Neural cell (in vitro differentiated cells): ENCODE measurements at regions not wholly inside any gene's neighbourhood (a gene's known extent, or its start where the extent isn't known, plus 50 kb on each side); places are given as distances from the start of the nearest gene placed in this dataset.

Experiments used
- H2AFZ ChIP-seq: fragments of 200-600, 300-800 bp; sonication (generic), shearing (Covaris generic); 2 replicates; pipeline ENCODE4 v1.6.0; 2014; ENCODE audit warnings: low read depth, mild to moderate bottlenecking, antibody characterized with exemption, low read length, moderate library complexity
- H3F3A ChIP-seq: fragments of 200-600 bp; shearing (Covaris generic); 2 replicates; pipeline ENCODE4 v1.6.1; 2016; ENCODE audit warnings: mild to moderate bottlenecking, moderate library complexity, mixed read lengths, antibody characterized with exemption, low read length; ENCODE audit not compliant: insufficient read depth, poor library complexity, severe bottlenecking
- H3K27ac ChIP-seq: fragments of 200-600, 300-800 bp; sonication (generic), shearing (Covaris generic); 2 replicates; pipeline ENCODE4 v1.5.1; 2014; ENCODE audit warnings: mild to moderate bottlenecking, low read length, moderate library complexity
- H3K27me3 ChIP-seq: fragments of 300-800, 200-600 bp; sonication (generic), shearing (Covaris generic); 2 replicates; pipeline ENCODE4 v1.6.0; 2014; ENCODE audit warnings: mild to moderate bottlenecking, low read depth, low read length, moderate library complexity; ENCODE audit not compliant: insufficient read depth
- H3K36me3 ChIP-seq: fragments of 300-800, 200-600 bp; sonication (generic), shearing (Covaris generic); 2 replicates; pipeline ENCODE4 v1.5.1; 2014; ENCODE audit warnings: mild to moderate bottlenecking, antibody characterized with exemption, low read length, moderate library complexity; ENCODE audit not compliant: insufficient read depth
- H3K4me2 ChIP-seq: fragments of 300-800, 200-600 bp; sonication (generic), shearing (Covaris generic); 2 replicates; pipeline ENCODE4 v1.6.0; 2014; ENCODE audit warnings: mild to moderate bottlenecking, low read length
- H3K4me3 ChIP-seq: fragments of 300-800, 200-600 bp; sonication (generic), shearing (Covaris generic); 2 replicates; pipeline ENCODE4 v1.5.1; 2014; ENCODE audit warnings: mild to moderate bottlenecking, low read length, moderate library complexity
- H3K79me2 ChIP-seq: fragments of 200-600 bp; shearing (Covaris generic); replicated peaks from 2 replicates; pipeline ENCODE4 v1.6.0; 2014; ENCODE audit warnings: mild to moderate bottlenecking, low read length, moderate library complexity; ENCODE audit not compliant: insufficient read depth
- H3K9ac ChIP-seq: fragments of 300-800, 200-600 bp; sonication (generic), shearing (Covaris generic); 2 replicates; pipeline ENCODE4 v1.6.1; 2016; ENCODE audit warnings: mild to moderate bottlenecking, low read length, mixed read lengths
- H3K9me2 ChIP-seq: fragments of 200-600 bp; shearing (Covaris generic); 2 replicates; pipeline ENCODE4 v1.6.1; 2016; ENCODE audit warnings: mild to moderate bottlenecking, low read length, mixed read lengths; ENCODE audit not compliant: insufficient read depth
- H3K9me3 ChIP-seq: fragments of 200-600, 300-800 bp; sonication (generic), shearing (Covaris generic); 2 replicates; pipeline ENCODE4 v1.6.1; 2016; ENCODE audit warnings: mild to moderate bottlenecking, mixed run types, low read length, moderate library complexity, mixed read lengths
- H4K20me1 ChIP-seq: fragments of 200-600 bp; shearing (Covaris generic); 2 replicates; pipeline ENCODE4 v1.6.1; 2016; ENCODE audit warnings: mild to moderate bottlenecking, mixed run types; ENCODE audit not compliant: insufficient read depth
- EP300 ChIP-seq: fragments of 450-650 bp; conservative IDR thresholded peaks from 2 replicates; pipeline ENCODE4 v1.6.1; 2014; ENCODE audit warnings: antibody characterized with exemption, mild to moderate bottlenecking, moderate library complexity; ENCODE audit not compliant: poor library complexity, severe bottlenecking
- EZH2 ChIP-seq: fragments of 200-600, 300-800 bp; shearing (Covaris generic), sonication (generic); IDR thresholded peaks from 2 replicates; pipeline ENCODE4 v1.6.1; 2014; ENCODE audit warnings: antibody characterized with exemption, low read length, borderline replicate concordance, mild to moderate bottlenecking; ENCODE audit not compliant: insufficient read depth, poor library complexity, severe bottlenecking
- MXI1 ChIP-seq: fragments of 450-650 bp; conservative IDR thresholded peaks from 2 replicates; pipeline ENCODE4 v1.6.1; 2014; ENCODE audit warnings: antibody characterized with exemption, mild to moderate bottlenecking; ENCODE audit not compliant: poor library complexity, severe bottlenecking
- POLR2AphosphoS5 ChIP-seq: IDR thresholded peaks from 2 replicates; pipeline ENCODE4 v1.6.1; 2012
- RAD21 ChIP-seq: fragments of 450-650 bp; conservative IDR thresholded peaks from 2 replicates; pipeline ENCODE4 v1.6.1; 2014; ENCODE audit warnings: antibody characterized with exemption, mild to moderate bottlenecking, moderate library complexity
- SMC3 ChIP-seq: fragments of 450-650 bp; conservative IDR thresholded peaks from 2 replicates; pipeline ENCODE4 v1.6.1; 2014; ENCODE audit warnings: antibody characterized with exemption, mild to moderate bottlenecking, moderate library complexity; ENCODE audit not compliant: poor library complexity
- TAF1 ChIP-seq: IDR thresholded peaks from 2 replicates; pipeline ENCODE4 v1.6.1; 2012; ENCODE audit warnings: low read depth
- TF ChIP-seq, protein P1 (sequence below): IDR thresholded peaks from 2 replicates; pipeline ENCODE4 v1.6.1; 2012; ENCODE audit warnings: borderline replicate concordance
- TF ChIP-seq, protein P2 (sequence below): fragments of 450-650 bp; IDR thresholded peaks from 2 replicates; pipeline ENCODE4 v1.5.1; 2014; ENCODE audit warnings: antibody characterized with exemption, mild to moderate bottlenecking, moderate library complexity; ENCODE audit not compliant: poor library complexity, severe bottlenecking

DNA sequence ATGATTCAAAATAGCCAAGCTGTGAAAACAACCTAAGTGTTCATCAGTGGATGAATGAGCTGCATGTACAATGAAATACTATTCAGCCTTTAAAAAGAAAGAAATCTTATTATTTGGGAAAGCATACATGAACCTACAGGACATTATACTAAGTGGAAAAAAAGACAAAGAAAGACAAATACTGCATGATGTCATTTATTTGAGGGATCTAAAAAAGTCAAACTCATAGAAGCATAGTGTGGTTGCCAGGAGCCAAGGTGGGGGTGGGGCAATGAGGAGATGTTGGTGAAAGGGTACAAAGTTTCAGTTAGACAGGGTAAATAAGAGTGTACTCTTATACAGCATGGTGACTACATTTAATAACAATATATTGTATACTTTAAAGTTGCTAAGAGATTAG lies 261.5 kb downstream of the PARP8 start:
- Histone ChIP-seq H3K79me2 (no peaks in the 10 kb centered on the region), H3K4me3 (no peak overlapping the region), H3K9me3 (no peaks in the 10 kb centered on the region), H3K9me2 (no peaks in the 10 kb centered on the region), H2AFZ (no peak overlapping the region), H3K27ac (no peak overlapping the region), H3K4me2 (no peak overlapping the region), H3K9ac (no peak overlapping the region), H3F3A (no peaks in the 10 kb centered on the region), H4K20me1 (no peaks in the 10 kb centered on the region), H3K27me3 (no peaks in the 10 kb centered on the region), H3K36me3 (no peaks in the 10 kb centered on the region)
- TF ChIP-seq RAD21 (no peak), POLR2AphosphoS5 (no peak), TAF1 (no peak), EP300 (no peak), SMC3 (no peak), MXI1 (no peak), EZH2 (no peak)
- TF ChIP-seq, protein P1, sequence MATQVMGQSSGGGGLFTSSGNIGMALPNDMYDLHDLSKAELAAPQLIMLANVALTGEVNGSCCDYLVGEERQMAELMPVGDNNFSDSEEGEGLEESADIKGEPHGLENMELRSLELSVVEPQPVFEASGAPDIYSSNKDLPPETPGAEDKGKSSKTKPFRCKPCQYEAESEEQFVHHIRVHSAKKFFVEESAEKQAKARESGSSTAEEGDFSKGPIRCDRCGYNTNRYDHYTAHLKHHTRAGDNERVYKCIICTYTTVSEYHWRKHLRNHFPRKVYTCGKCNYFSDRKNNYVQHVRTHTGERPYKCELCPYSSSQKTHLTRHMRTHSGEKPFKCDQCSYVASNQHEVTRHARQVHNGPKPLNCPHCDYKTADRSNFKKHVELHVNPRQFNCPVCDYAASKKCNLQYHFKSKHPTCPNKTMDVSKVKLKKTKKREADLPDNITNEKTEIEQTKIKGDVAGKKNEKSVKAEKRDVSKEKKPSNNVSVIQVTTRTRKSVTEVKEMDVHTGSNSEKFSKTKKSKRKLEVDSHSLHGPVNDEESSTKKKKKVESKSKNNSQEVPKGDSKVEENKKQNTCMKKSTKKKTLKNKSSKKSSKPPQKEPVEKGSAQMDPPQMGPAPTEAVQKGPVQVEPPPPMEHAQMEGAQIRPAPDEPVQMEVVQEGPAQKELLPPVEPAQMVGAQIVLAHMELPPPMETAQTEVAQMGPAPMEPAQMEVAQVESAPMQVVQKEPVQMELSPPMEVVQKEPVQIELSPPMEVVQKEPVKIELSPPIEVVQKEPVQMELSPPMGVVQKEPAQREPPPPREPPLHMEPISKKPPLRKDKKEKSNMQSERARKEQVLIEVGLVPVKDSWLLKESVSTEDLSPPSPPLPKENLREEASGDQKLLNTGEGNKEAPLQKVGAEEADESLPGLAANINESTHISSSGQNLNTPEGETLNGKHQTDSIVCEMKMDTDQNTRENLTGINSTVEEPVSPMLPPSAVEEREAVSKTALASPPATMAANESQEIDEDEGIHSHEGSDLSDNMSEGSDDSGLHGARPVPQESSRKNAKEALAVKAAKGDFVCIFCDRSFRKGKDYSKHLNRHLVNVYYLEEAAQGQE: no peak
- TF ChIP-seq, protein P2, sequence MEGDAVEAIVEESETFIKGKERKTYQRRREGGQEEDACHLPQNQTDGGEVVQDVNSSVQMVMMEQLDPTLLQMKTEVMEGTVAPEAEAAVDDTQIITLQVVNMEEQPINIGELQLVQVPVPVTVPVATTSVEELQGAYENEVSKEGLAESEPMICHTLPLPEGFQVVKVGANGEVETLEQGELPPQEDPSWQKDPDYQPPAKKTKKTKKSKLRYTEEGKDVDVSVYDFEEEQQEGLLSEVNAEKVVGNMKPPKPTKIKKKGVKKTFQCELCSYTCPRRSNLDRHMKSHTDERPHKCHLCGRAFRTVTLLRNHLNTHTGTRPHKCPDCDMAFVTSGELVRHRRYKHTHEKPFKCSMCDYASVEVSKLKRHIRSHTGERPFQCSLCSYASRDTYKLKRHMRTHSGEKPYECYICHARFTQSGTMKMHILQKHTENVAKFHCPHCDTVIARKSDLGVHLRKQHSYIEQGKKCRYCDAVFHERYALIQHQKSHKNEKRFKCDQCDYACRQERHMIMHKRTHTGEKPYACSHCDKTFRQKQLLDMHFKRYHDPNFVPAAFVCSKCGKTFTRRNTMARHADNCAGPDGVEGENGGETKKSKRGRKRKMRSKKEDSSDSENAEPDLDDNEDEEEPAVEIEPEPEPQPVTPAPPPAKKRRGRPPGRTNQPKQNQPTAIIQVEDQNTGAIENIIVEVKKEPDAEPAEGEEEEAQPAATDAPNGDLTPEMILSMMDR: no peak

DNA sequence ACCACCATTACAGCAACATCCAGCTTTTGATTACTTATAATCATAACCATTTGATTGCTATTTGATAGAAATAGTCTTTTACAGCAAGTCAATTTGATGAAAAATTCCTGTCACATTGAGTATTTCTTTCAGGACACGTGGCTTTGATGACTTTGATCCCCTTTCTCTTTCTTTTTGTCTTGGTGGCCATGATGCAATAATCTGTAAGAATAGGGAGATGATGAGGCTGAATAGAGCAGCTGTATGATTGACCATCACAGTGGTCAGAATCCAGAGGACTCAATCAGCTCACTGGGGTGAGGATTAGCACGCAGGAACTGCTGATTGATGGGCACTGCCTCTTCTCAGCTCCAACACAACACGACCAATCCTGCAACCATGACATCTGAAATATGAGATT lies 262.7 kb downstream of the PARP8 start:
- Histone ChIP-seq H3K27me3 (no peaks in the 10 kb centered on the region), H3K9me2 (no peaks in the 10 kb centered on the region), H3K9me3 (no peaks in the 10 kb centered on the region), H3F3A (no peaks in the 10 kb centered on the region), H3K9ac (no peak overlapping the region), H3K4me3 (no peak overlapping the region), H3K79me2 (no peaks in the 10 kb centered on the region), H3K27ac (no peak overlapping the region), H3K36me3 (no peaks in the 10 kb centered on the region), H4K20me1 (no peaks in the 10 kb centered on the region), H2AFZ (no peak overlapping the region), H3K4me2 (no peak overlapping the region)
- TF ChIP-seq TAF1 (no peak), RAD21 (no peak), SMC3 (no peak), POLR2AphosphoS5 (no peak), EZH2 (no peak), EP300 (no peak), MXI1 (no peak)
- TF ChIP-seq, protein P2: no peak
- TF ChIP-seq, protein P1: no peak
